Activated T-cell treated with anti-CD3 and anti-CD28 coated beads for 24 hours (primary cell): ENCODE measurements at regions not wholly inside any gene's neighbourhood (a gene's known extent, or its start where the extent isn't known, plus 50 kb on each side); places are given as distances from the start of the nearest gene placed in this dataset.
"Not testable (repeated sequence)": the region's sequence is repeated elsewhere in the genome, so short reads cannot be mapped to it uniquely, and the experiment has no call there.

Experiments
- DNase-seq: peaks from one replicate; pipeline ENCODE4 v3.0.0-alpha.2; 2020; ENCODE audit warnings: low read depth

- DNase-seq, result no peak
Measured at GRCh38 chr1:78715181-78715661, 65.6 kb downstream of the IFI44 start.

- DNase-seq, result no peak
Measured at GRCh38 chr1:78716186-78716585, 66.6 kb downstream of the IFI44 start.

GRCh38 chr1:78718566-78718965, 68.9 kb downstream of the IFI44 start:
- no peak for DNase-seq

DNA sequence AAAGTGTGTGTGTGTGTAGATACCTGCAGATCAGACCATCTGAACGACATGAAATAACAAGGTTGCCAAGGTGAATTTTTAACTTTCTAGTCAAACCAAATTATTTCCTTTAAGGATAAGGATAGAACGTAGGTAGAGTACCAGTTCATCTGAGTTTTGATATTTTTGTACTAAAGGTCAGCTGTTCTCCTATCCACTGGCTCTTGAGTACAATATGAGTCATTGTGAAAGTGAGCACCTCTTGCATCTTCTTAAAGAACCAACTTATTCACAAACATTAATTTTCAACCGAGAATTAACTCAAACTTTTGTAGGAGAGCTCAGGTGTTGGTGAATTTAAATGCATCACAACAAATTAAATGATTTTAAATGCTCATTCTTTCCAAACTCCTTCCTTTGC, 71.5 kb downstream of the IFI44 start:
- DNase-seq, result no peak

DNA sequence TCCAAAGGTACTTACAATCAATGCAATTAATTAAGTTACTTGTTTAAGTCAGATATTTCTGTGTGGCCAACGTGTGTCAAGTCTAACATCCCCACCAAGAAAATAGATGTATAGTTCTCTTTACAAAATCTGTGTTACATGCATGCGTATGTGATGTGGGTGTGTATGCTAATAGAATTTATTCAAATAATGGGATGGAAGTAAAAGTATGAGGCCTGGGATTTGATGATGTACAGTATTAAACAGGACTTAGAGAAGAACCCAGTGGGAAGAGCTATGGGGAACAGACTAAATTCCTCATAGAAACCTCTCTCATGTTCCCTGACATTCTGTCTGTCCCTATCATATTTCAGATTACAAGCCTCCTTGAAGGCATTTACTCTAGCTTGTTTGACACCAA, 72.5 kb downstream of the IFI44 start:
- no peak for DNase-seq

- DNase-seq, result no peak
Measured at GRCh38 chr1:78722521-78722920, 72.9 kb downstream of the IFI44 start.

GRCh38 chr1:78722947-78723346, 73.3 kb downstream of the IFI44 start:
- no peak for DNase-seq

GRCh38 chr1:78726686-78727085, 77.1 kb downstream of the IFI44 start:
- no peak for DNase-seq

- DNase-seq, result no peak
Measured at GRCh38 chr1:78728359-78728758, 78.7 kb downstream of the IFI44 start.

DNA sequence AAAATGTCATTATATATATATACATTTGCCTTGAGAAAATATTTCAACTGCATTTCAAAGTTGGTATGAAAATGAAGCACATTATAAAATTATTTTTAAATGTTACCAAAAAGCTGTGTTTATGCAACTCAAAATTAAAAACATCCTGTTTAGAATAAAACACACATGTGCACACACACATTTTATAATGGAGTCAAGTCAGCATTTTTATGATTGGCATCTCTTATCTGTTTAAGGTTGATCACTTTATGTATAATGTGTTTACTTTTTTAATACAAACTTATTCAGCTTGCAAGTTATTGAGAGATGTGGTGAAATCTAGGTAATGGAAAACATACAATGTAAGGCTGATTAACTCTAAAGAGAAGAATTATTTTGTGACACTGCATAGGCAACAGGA, 80.4 kb downstream of the IFI44 start:
- DNase-seq, result no peak

GRCh38 chr1:78731674-78732073, 82.0 kb downstream of the IFI44 start:
- no peak for DNase-seq

- DNase-seq, result no peak
Measured at GRCh38 chr1:78737241-78737640, 87.6 kb downstream of the IFI44 start.

DNA sequence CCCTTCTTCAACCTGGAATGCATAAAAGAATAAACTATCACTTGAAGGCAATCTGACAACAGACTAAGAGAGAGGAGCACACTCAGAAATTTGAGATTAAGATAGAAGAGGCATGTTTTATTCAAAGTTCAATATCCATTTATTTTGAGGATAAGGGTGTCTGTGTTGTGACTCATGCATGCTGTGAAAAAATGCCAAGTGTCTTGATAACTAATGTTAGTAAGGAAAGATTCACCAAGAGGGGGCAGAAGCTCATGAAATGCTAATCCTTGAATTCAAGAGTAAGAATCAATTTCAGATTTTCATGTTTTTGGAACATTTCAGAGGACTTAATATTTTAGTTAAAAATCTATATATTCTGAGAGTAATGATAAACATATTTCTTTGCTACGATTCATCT, 94.0 kb downstream of the IFI44 start:
- DNase-seq, result no peak

GRCh38 chr1:78745111-78745510, 95.5 kb downstream of the IFI44 start:
- DNase-seq, result no peak

- DNase-seq, result not testable (repeated sequence)
Measured at GRCh38 chr1:78753679-78754078, 104.0 kb downstream of the IFI44 start.

DNA sequence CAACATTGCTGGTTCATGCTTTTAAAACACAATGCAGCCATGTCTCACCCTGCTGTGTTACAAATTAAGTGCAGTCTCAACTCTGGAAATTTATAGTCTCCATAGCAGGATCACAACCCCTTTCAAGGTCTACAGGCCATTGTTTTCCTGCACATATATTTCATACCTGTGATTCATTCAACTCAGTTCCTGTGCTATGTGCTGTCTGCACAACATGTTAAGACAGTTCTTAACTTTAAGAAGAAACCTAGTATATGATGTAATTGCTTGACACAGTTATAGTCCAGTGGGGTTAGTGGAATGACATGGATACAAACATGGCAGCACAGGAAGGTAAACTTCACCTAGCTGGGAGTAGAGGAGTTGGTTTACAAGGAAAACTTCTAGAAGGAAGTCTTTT, 106.4 kb downstream of the IFI44 start:
- DNase-seq, result no peak

DNA sequence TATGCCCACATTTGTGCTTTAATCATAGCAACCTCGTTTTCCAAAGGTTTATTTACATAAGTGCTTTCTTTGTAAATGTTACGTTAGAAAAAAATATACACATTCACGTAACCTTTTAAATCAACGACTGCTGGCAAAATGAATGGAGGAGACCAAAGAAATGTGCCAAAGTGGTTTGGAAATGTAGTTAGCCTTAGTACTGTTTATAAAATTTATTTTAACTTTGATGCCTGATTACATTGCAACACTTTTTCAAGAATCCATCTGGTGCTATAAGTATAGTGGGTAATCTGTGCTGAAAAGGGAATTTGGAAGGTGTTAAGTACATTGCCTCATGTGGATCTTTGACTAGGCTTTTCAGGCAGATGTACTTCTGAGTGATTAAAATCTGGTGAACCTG, 108.9 kb downstream of the IFI44 start:
- no peak for DNase-seq

DNA sequence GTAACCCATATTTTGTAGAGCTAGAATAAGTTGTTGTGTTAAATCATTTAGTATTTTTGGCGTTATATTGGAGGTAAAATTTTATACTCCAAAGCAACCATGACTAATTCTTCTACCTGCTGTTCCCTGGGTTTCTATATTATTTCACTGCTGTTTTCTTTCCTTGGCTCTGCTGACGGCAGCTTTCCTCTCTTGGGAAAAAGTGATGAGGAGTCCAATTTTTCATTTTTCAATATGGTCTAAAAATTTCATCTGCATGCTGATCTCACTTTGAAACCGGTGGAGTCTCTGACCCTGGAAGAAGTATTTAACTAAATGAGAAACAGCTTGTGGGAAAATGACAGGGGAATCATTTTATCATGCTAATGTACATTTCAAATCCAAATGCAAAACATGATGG, 110.2 kb downstream of the IFI44 start:
- DNase-seq, result no peak

GRCh38 chr1:78760858-78761257, 111.2 kb downstream of the IFI44 start:
- DNase-seq, result no peak

- DNase-seq, result no peak
Measured at GRCh38 chr1:78762113-78762512, 112.5 kb downstream of the IFI44 start.

- DNase-seq, result no peak
Measured at GRCh38 chr1:78765489-78765888, 115.9 kb downstream of the IFI44 start.

DNA sequence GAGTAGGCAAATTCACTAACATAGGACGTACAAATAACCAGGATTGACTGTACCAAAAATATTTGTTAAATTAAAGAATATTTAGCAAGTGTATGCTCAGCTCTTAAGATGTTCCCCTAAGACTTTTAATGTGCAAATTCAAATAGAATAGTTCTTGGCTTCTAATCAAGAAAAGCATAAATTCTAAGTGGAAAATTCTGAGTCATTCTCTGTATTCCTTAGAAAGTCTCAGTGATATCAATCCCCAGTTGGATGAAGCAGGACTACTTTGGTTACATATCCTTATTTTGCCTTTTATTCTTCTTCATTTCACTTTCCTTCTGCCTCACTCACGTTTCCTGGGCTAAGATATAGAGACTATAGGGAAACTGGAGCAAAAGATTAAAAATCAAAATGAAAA, 130.2 kb downstream of the IFI44 start:
- DNase-seq, result no peak

DNA sequence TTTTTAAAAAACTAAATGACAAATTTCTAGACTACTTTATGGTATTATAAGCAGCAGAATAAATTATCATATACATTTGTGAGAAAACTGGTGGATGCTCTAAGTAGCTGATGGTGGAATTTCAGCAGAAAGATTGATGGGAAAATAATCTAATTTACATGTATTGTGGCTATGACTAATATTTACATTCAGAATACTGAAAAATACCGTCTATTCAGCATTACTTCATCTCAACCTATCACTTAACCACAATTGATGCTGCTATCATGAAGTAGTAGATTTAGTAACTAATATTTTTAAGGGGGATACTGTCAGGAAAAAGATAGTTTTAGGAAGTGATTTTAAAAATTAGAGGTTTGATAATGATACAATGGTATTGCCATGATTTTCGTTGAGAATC, 137.9 kb downstream of the IFI44 start:
- DNase-seq, result no peak

- no peak for DNase-seq
Measured at GRCh38 chr1:78790174-78790573, 140.5 kb downstream of the IFI44 start.

GRCh38 chr1:78792756-78793155, 143.1 kb downstream of the IFI44 start:
- DNase-seq, result no peak
